ENCODE measurements at regions not wholly inside any gene's neighbourhood (a gene's known extent, or its start where the extent isn't known, plus 50 kb on each side); places are given as distances from the start of the nearest gene placed in this dataset.

DNA sequence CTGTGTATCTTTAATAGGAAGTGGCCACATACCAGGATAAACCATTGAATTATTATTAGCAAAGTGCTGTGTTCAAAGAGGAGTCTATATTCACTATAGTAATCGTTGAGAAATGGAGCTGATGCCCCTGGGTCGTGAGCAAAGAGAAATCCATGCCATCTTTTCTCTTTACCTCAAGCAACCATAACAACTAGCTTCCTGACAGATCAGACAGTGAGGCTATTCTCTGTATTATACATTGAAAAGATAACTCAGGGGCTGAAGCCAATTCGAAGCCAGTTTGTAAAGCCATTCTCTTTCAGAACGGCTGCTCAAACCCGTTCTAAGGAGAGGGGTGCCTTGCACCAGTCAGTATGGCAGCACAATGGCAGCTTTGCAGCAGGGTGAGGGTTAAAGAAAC lies 680.6 kb downstream of the SEMA5A start:
- no peak overlapping the region for H3K4me3 Mint-ChIP-seq
- H3K9me3 Mint-ChIP-seq, result no peaks in the 10 kb centered on the region
- no peak for DNase-seq
- peaks cover 5% of the 10 kb centered on the region for H3K4me1 Mint-ChIP-seq (ENCODE audit: low read depth)
- no peak overlapping the region for H3K27ac Mint-ChIP-seq
- TF ChIP-seq, protein P1, sequence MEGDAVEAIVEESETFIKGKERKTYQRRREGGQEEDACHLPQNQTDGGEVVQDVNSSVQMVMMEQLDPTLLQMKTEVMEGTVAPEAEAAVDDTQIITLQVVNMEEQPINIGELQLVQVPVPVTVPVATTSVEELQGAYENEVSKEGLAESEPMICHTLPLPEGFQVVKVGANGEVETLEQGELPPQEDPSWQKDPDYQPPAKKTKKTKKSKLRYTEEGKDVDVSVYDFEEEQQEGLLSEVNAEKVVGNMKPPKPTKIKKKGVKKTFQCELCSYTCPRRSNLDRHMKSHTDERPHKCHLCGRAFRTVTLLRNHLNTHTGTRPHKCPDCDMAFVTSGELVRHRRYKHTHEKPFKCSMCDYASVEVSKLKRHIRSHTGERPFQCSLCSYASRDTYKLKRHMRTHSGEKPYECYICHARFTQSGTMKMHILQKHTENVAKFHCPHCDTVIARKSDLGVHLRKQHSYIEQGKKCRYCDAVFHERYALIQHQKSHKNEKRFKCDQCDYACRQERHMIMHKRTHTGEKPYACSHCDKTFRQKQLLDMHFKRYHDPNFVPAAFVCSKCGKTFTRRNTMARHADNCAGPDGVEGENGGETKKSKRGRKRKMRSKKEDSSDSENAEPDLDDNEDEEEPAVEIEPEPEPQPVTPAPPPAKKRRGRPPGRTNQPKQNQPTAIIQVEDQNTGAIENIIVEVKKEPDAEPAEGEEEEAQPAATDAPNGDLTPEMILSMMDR (IDR thresholded peaks at IDR 0.05), result no peak
- H3K27me3 Mint-ChIP-seq (ENCODE audit: insufficient read depth), result no peaks in the 10 kb centered on the region
- H3K36me3 Mint-ChIP-seq (ENCODE audit: low read depth), result no peaks in the 10 kb centered on the region

DNA sequence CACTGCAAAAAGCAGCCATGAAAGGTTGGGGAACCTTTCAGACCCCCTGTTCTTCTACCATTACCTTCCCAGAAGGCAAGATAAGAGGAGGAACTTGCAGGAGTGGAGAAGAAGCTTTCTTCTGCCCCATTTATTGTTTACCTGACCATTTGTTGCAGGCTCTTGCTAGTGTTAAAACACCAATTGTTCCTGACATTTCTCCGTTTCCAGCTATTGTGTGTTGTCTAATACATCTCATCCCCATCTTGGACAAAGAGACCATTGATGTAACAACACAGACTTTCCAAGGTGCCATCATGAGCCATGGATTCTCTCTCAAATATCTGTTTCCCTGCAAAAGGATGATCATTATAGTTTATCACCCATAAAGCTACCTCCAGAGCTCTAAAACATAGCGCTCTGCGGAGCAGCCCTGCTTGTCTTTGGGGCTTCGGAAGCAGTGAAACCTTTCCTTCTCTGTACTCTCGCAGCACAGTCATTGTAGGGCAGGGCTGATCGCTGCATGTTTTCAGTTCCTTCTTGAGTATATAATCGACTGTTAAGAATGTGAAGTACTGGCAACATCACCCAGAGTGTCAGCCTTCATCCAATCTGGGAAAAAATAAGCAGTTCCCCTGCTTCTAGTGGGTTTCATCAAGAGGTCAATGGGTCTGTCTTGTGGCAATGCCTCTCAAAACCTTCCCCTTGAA lies 680.0 kb downstream of the SEMA5A start:
- H3K27ac Mint-ChIP-seq, result no peak overlapping the region
- H3K4me1 Mint-ChIP-seq (ENCODE audit: low read depth), result peaks cover 5% of the 10 kb centered on the region
- no peaks in the 10 kb centered on the region for H3K9me3 Mint-ChIP-seq
- TF ChIP-seq, protein P1 (IDR thresholded peaks at IDR 0.05), result no peak
- no peak overlapping the region for H3K4me3 Mint-ChIP-seq
- H3K27me3 Mint-ChIP-seq (ENCODE audit: insufficient read depth), result no peaks in the 10 kb centered on the region
- no peak for DNase-seq
- H3K36me3 Mint-ChIP-seq (ENCODE audit: low read depth), result no peaks in the 10 kb centered on the region

DNA sequence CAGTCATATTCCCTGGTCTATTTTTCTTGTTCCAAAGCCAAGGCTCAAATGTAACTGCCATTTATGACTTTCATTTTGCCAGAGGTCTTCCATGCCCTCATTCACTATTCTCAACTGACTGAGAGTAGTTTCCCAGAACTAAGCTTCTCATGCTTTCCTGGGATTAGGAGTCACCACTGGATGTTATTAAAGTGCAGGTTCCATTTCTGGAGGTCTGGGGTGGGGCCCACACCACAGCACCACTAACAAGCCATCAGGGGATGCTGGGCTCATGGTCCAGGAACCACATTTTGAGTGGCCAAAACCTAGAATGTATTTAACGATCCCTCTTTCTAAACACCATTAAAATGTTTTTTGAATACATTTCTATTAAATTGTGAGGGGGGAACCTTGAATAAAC lies 677.6 kb downstream of the SEMA5A start:
- peaks cover 2% of the 10 kb centered on the region; the same call in 1 of the 2 replicates for H3K27me3 Mint-ChIP-seq (ENCODE audit: insufficient read depth)
- no peak overlapping the region for H3K27ac Mint-ChIP-seq
- H3K36me3 Mint-ChIP-seq (ENCODE audit: low read depth), result no peaks in the 10 kb centered on the region
- no peaks in the 10 kb centered on the region for H3K9me3 Mint-ChIP-seq
- no peak overlapping the region for H3K4me3 Mint-ChIP-seq
- TF ChIP-seq, protein P1 (IDR thresholded peaks at IDR 0.05), result no peak
- H3K4me1 Mint-ChIP-seq (ENCODE audit: low read depth), result no peaks in the 10 kb centered on the region; the same call in 1 of the 2 replicates
- DNase-seq, result no peak

DNA sequence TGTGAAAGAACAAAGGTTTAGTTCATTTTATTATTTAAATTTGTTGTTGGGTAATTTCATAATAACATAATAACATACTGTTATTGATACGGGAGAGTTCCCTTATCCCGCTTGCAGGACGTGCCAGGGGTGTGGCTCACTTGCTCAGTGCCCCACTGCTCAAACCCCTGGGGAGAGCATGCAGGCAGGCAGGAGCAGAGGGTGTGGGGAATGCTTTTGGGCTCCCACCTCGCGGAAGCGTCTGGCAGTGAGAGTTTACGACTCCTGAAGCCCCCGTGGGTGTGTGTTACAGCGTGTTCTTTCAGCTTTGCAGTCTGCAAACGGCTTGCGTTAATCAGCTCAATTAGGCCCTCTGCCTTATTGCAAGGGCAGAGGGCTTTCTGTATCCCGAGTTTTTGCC lies 675.9 kb downstream of the SEMA5A start:
- DNase-seq, result no peak
- H3K4me1 Mint-ChIP-seq (ENCODE audit: low read depth), result no peaks in the 10 kb centered on the region; the same call in 1 of the 2 replicates
- no peak overlapping the region for H3K4me3 Mint-ChIP-seq
- no peaks in the 10 kb centered on the region for H3K9me3 Mint-ChIP-seq
- no peak overlapping the region for H3K27ac Mint-ChIP-seq
- TF ChIP-seq, protein P1 (IDR thresholded peaks at IDR 0.05), result no peak
- H3K36me3 Mint-ChIP-seq (ENCODE audit: low read depth), result no peaks in the 10 kb centered on the region
- H3K27me3 Mint-ChIP-seq (ENCODE audit: insufficient read depth), result peaks cover 2% of the 10 kb centered on the region; the same call in 1 of the 2 replicates

DNA sequence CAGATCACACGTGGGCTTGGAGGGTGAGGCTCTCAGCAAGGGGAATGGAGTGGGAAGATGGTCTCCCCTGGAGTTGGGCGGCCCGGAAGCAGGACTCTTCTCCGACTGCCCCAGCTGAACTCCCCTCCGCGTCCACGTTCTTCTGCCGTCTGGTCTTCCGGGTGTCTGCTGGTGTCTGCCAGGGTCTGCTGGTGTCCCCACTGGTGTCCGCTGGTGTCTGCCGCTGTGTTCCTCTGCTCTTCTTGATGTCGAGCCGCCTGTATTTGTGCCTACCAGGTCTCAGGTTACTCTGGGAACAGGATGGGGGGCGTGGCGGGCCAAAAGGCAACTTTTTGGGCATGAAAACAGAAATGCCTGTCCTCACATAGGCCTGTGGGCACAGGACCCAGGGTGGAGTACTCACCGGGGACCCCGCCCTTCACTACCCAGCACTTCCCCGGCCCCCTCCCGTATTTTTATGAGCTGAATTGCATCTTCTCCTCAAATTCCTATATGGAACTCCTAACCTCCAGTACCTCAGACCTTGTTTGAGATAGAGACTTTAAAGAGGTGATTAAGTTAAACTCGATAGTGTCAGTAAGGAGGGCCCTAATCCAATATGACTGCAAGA lies 675.4 kb downstream of the SEMA5A start:
- TF ChIP-seq, protein P1 (IDR thresholded peaks at IDR 0.05), result no peak
- no peak overlapping the region for H3K4me3 Mint-ChIP-seq
- peaks cover 2% of the 10 kb centered on the region; the same call in 1 of the 2 replicates for H3K27me3 Mint-ChIP-seq (ENCODE audit: insufficient read depth)
- H3K27ac Mint-ChIP-seq, result no peak overlapping the region
- no peaks in the 10 kb centered on the region for H3K36me3 Mint-ChIP-seq (ENCODE audit: low read depth)
- no peak for DNase-seq
- H3K9me3 Mint-ChIP-seq, result no peaks in the 10 kb centered on the region
- H3K4me1 Mint-ChIP-seq (ENCODE audit: low read depth), result no peaks in the 10 kb centered on the region; the same call in 1 of the 2 replicates
